Neural crest cell (in vitro differentiated cells): ENCODE measurements at regions not wholly inside any gene's neighbourhood (a gene's known extent, or its start where the extent isn't known, plus 50 kb on each side); places are given as distances from the start of the nearest gene placed in this dataset.

Experiments used
- DNase-seq: peaks from one replicate; pipeline ENCODE4 v3.0.0; 2021; ENCODE audit warnings: low read depth, mixed read lengths, low spot score
- H3K27ac Mint-ChIP-seq: one replicate; pipeline ENCODE4 v1.8.0; 2021; ENCODE audit warnings: mild to moderate bottlenecking, mixed read lengths; ENCODE audit not compliant: unreplicated experiment
- H3K27me3 Mint-ChIP-seq: 2 replicates; pipeline ENCODE4 v1.8.0; 2021; ENCODE audit warnings: low read depth, mild to moderate bottlenecking, mixed read lengths
- H3K36me3 Mint-ChIP-seq: 2 replicates; pipeline ENCODE4 v1.8.0; 2021; ENCODE audit warnings: low read depth, mild to moderate bottlenecking, mixed read lengths
- H3K4me1 Mint-ChIP-seq: 2 replicates; pipeline ENCODE4 v1.8.0; 2021; ENCODE audit warnings: mixed read lengths
- H3K4me3 Mint-ChIP-seq: one replicate; pipeline ENCODE4 v1.8.0; 2021; ENCODE audit warnings: mild to moderate bottlenecking, mixed read lengths
- H3K9me3 Mint-ChIP-seq: 2 replicates; pipeline ENCODE4 v1.8.0; 2021; ENCODE audit warnings: mixed read lengths
- TF ChIP-seq, protein P1 (sequence below): fragments of 200-600 bp; sonication (generic); conservative IDR thresholded peaks from 2 replicates; pipeline ENCODE4 v1.5.0; 2021; ENCODE audit warnings: antibody characterized with exemption, mild to moderate bottlenecking

DNA sequence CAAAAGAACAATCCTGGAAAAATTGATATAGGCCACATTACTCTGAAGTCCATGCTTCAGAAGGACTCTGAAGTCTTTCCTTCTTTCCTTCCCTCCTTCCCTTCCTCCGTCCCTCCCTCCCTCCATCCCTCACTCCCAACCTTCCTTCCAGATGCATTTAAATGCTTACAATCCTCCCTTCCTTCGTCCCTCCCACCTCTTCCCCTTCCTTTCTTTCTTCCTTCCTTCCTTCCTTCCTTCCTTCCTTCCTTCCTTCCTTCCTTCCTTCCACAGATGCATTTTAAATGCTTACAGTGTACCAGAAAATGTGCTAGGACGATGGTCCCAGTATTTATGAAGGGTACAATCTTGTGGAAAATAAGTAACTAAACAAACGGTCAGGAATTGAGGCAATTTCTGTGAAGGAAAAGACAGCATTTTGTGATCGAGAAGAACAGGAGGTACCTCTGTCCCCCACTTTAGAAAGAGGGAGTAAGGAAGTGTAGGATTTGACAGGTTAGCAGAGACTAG, 181.3 kb upstream of the TUT7 start:
- DNase-seq = no peak
- H3K9me3 Mint-ChIP-seq = peaks cover 4% of the 10 kb centered on the region
- no peaks in the 10 kb centered on the region for H3K36me3 Mint-ChIP-seq
- H3K27me3 Mint-ChIP-seq = no peaks in the 10 kb centered on the region
- no peak overlapping the region for H3K4me3 Mint-ChIP-seq
- peaks cover 6% of the 10 kb centered on the region for H3K4me1 Mint-ChIP-seq
- H3K27ac Mint-ChIP-seq = no peak overlapping the region
- TF ChIP-seq, protein P1, sequence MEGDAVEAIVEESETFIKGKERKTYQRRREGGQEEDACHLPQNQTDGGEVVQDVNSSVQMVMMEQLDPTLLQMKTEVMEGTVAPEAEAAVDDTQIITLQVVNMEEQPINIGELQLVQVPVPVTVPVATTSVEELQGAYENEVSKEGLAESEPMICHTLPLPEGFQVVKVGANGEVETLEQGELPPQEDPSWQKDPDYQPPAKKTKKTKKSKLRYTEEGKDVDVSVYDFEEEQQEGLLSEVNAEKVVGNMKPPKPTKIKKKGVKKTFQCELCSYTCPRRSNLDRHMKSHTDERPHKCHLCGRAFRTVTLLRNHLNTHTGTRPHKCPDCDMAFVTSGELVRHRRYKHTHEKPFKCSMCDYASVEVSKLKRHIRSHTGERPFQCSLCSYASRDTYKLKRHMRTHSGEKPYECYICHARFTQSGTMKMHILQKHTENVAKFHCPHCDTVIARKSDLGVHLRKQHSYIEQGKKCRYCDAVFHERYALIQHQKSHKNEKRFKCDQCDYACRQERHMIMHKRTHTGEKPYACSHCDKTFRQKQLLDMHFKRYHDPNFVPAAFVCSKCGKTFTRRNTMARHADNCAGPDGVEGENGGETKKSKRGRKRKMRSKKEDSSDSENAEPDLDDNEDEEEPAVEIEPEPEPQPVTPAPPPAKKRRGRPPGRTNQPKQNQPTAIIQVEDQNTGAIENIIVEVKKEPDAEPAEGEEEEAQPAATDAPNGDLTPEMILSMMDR = no peak

GRCh38 chr9:86534572-86535258, 180.5 kb upstream of the TUT7 start:
- Mint-ChIP-seq H3K4me3 (no peak overlapping the region), H3K9me3 (peaks cover 4% of the 10 kb centered on the region), H3K4me1 (peaks cover 6% of the 10 kb centered on the region), H3K36me3 (no peaks in the 10 kb centered on the region), H3K27ac (no peak overlapping the region), H3K27me3 (no peaks in the 10 kb centered on the region)
- TF ChIP-seq, protein P1 = no peak
- DNase-seq = no peak

GRCh38 chr9:86531971-86532640, 177.9 kb upstream of the TUT7 start:
- TF ChIP-seq, protein P1 = no peak
- no peak for DNase-seq
- Mint-ChIP-seq H3K4me1 (peaks cover 6% of the 10 kb centered on the region), H3K36me3 (no peaks in the 10 kb centered on the region), H3K27ac (no peak overlapping the region), H3K27me3 (no peaks in the 10 kb centered on the region), H3K9me3 (no peaks in the 10 kb centered on the region), H3K4me3 (no peak overlapping the region)

DNA sequence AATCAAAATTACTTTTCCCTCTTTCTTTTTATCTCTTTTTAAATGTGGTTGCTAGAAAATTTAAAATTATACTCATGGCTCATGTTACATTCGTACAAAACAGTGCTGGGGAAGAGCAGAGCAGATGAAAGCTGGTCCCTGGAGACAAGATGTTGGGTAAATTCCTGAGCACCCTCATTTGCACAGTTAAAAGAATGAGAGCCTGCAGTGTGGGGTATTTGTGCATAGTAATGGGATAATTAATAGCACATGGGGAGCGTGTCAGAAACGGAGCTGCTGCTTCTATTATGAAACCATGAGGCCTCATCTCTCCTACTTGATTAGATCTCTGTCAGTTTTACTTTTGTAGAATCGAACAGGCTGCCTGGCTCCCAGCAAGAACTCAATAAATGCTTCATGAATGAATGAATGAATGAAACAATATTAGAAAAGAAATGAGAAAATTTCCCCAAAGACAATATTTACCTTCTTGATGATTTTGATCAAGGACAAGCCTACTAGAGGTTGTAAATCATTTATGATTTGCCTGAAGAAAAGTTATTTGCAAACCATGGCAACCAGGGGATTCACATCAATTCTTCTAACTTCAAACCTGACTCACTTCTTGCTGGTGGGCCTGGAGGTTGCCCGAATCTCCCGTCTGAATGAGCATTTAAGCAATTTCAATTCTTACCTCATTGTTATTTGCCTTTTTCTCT, 177.2 kb upstream of the TUT7 start:
- Mint-ChIP-seq H3K36me3 (no peaks in the 10 kb centered on the region), H3K27ac (no peak overlapping the region), H3K4me3 (no peak overlapping the region), H3K27me3 (no peaks in the 10 kb centered on the region), H3K9me3 (no peaks in the 10 kb centered on the region), H3K4me1 (peaks cover 6% of the 10 kb centered on the region)
- DNase-seq = no peak
- TF ChIP-seq, protein P1 = no peak

- DNase-seq = no peak
- TF ChIP-seq, protein P1 = no peak
- no peak overlapping the region for H3K27ac Mint-ChIP-seq
Observed at GRCh38 chr9:86529496-86530275, 175.5 kb upstream of the TUT7 start.

More at GRCh38 chr9:86529496-86530275, 175.5 kb upstream of the TUT7 start:
- Mint-ChIP-seq H3K4me1 (peaks cover 6% of the 10 kb centered on the region), H3K9me3 (no peaks in the 10 kb centered on the region), H3K27me3 (no peaks in the 10 kb centered on the region), H3K36me3 (no peaks in the 10 kb centered on the region), H3K4me3 (no peak overlapping the region)
